NB4 (cell line): ENCODE measurements at regions not wholly inside any gene's neighbourhood (a gene's known extent, or its start where the extent isn't known, plus 50 kb on each side); places are given as distances from the start of the nearest gene placed in this dataset.

Experiments used
- CTCF ChIP-seq: IDR thresholded peaks from one replicate; pipeline ENCODE4 v1.5.1; 2012; ENCODE audit warnings: low read depth, low read length
- MAX ChIP-seq: IDR thresholded peaks from 2 replicates; pipeline ENCODE4 v1.6.1; 2011; ENCODE audit warnings: low read depth, low read length
- POLR2A ChIP-seq: IDR thresholded peaks from 2 replicates; pipeline ENCODE4 v1.6.1; 2011; ENCODE audit warnings: mild to moderate bottlenecking; ENCODE audit not compliant: insufficient read length; ENCODE audit errors: extremely low read depth

- TF ChIP-seq CTCF (no peak), MAX (no peak), POLR2A (no peak)
These were observed 127.4 kb downstream of the FHDC1 start for GRCh38 chr4:153063490-153063889.
